ENCODE measurements at regions not wholly inside any gene's neighbourhood (a gene's known extent, or its start where the extent isn't known, plus 50 kb on each side); places are given as distances from the start of the nearest gene placed in this dataset.
A peak's percentile ranks its signal among the peaks of the same experiment; 100 is the strongest.

GRCh38 chr12:76173756-76174155, 89.3 kb upstream of the NAP1L1 start:
- no peak for DNase-seq
- no peaks in the 10 kb centered on the region for H3K9me3 ChIP-seq (ENCODE audit: control insufficient read depth, low read length)
- no peak overlapping the region for H3K27ac ChIP-seq (ENCODE audit: low read length, poor library complexity, severe bottlenecking)
- H3K36me3 ChIP-seq (ENCODE audit: control insufficient read depth in 1 of 2, insufficient read depth in 2 of 2, low read depth in 1 of 2, low read length in 2 of 2) = no peaks in the 10 kb centered on the region
- no peak overlapping the region for H3K4ac ChIP-seq (ENCODE audit: low read depth in 1 of 2, low read length in 2 of 2)
- no peak overlapping the region for H4K8ac ChIP-seq (ENCODE audit: low read length)
- H3K4me2 ChIP-seq (ENCODE audit: low read length, poor library complexity, severe bottlenecking) = no peak overlapping the region
- 100% methylated on average over 4 of the region's 5 CpGs for WGBS
- peaks cover 3% of the 10 kb centered on the region for H3K4me1 ChIP-seq (ENCODE audit: control insufficient read depth, insufficient read depth, low read depth, low read length)
- no peak overlapping the region for H3K14ac ChIP-seq (ENCODE audit: low read length in 2 of 2)
- H3K9ac ChIP-seq (ENCODE audit: low read length) = no peak overlapping the region
- H3K23ac ChIP-seq (ENCODE audit: low read length in 2 of 2) = no peak overlapping the region
- H2AK5ac ChIP-seq (ENCODE audit: low read length, severe bottlenecking) = no peak overlapping the region
- H2BK12ac ChIP-seq (ENCODE audit: low read length in 2 of 2) = no peak overlapping the region
- peaks cover 0 to 10% of the 10 kb centered on the region in 2 experiments for H3K27me3 ChIP-seq (ENCODE audit: control insufficient read depth in 1 of 2, insufficient read depth in 1 of 2, low read length in 2 of 2)
- no peak overlapping the region for H2BK120ac ChIP-seq (ENCODE audit: low read depth, low read length)
- H2AFZ ChIP-seq (ENCODE audit: low read depth, low read length) = no peak overlapping the region
- no peak overlapping the region for H2BK5ac ChIP-seq (ENCODE audit: low read depth, low read length, poor library complexity, severe bottlenecking)
- H2BK15ac ChIP-seq (ENCODE audit: low read depth, poor library complexity, severe bottlenecking) = no peak overlapping the region
- no peak overlapping the region for H3K4me3 ChIP-seq (ENCODE audit: insufficient read depth in 1 of 2, low read depth in 1 of 2, low read length in 2 of 2)
- no peak overlapping the region for H3K18ac ChIP-seq (ENCODE audit: low read depth in 1 of 2, low read length in 2 of 2)
- H4K91ac ChIP-seq (ENCODE audit: low read length) = no peak overlapping the region
- no peaks in the 10 kb centered on the region for H3K79me1 ChIP-seq (replicated peaks; ENCODE audit: low read length, poor library complexity, severe bottlenecking)

GRCh38 chr12:76158518-76159321, 74.2 kb upstream of the NAP1L1 start:
- no peak overlapping the region for H3K23ac ChIP-seq (ENCODE audit: low read length in 2 of 2)
- WGBS = 34% methylated on average over 8 of the region's 11 CpGs
- H3K4me3 ChIP-seq (ENCODE audit: insufficient read depth in 1 of 2, low read depth in 1 of 2, low read length in 2 of 2) = peak overlapping the region in 1 of 2 experiments; percentile 17
- no peaks in the 10 kb centered on the region for H3K9me3 ChIP-seq (ENCODE audit: control insufficient read depth, low read length)
- no peak overlapping the region for H3K4ac ChIP-seq (ENCODE audit: low read depth in 1 of 2, low read length in 2 of 2)
- no peaks in the 10 kb centered on the region for H3K27me3 ChIP-seq (ENCODE audit: control insufficient read depth in 1 of 2, insufficient read depth in 1 of 2, low read length in 2 of 2)
- no peak overlapping the region for H3K14ac ChIP-seq (ENCODE audit: low read length in 2 of 2)
- no peaks in the 10 kb centered on the region for H3K79me1 ChIP-seq (replicated peaks; ENCODE audit: low read length, poor library complexity, severe bottlenecking)
- H3K4me1 ChIP-seq (ENCODE audit: control insufficient read depth, insufficient read depth, low read depth, low read length) = no peaks in the 10 kb centered on the region
- H2BK120ac ChIP-seq (ENCODE audit: low read depth, low read length) = no peak overlapping the region
- no peak overlapping the region for H2BK5ac ChIP-seq (ENCODE audit: low read depth, low read length, poor library complexity, severe bottlenecking)
- peak overlapping the region; percentile 1 for H2AFZ ChIP-seq (ENCODE audit: low read depth, low read length)
- no peaks in the 10 kb centered on the region for H3K36me3 ChIP-seq (ENCODE audit: control insufficient read depth in 1 of 2, insufficient read depth in 2 of 2, low read depth in 1 of 2, low read length in 2 of 2)
- peak overlapping the region; percentile 6 to 18 for H3K18ac ChIP-seq (ENCODE audit: low read depth in 1 of 2, low read length in 2 of 2)
- H4K8ac ChIP-seq (ENCODE audit: low read length) = peak overlapping the region; percentile 60
- H3K4me2 ChIP-seq (ENCODE audit: low read length, poor library complexity, severe bottlenecking) = no peak overlapping the region
- DNase-seq = peak; percentile 94
- no peak overlapping the region for H2BK12ac ChIP-seq (ENCODE audit: low read length in 2 of 2)
- no peak overlapping the region for H3K27ac ChIP-seq (ENCODE audit: low read length, poor library complexity, severe bottlenecking)
- no peak overlapping the region for H2AK5ac ChIP-seq (ENCODE audit: low read length, severe bottlenecking)
- H3K9ac ChIP-seq (ENCODE audit: low read length) = peak overlapping the region; percentile 38
- H2BK15ac ChIP-seq (ENCODE audit: low read depth, poor library complexity, severe bottlenecking) = no peak overlapping the region
- no peak overlapping the region for H4K91ac ChIP-seq (ENCODE audit: low read length)

GRCh38 chr12:76156726-76157125, 72.2 kb upstream of the NAP1L1 start:
- Histone ChIP-seq H3K4me3 (ENCODE audit: insufficient read depth in 1 of 2, low read depth in 1 of 2, low read length in 2 of 2) (no peak overlapping the region), H2BK5ac (ENCODE audit: low read depth, low read length, poor library complexity, severe bottlenecking) (no peak overlapping the region), H3K27me3 (ENCODE audit: control insufficient read depth in 1 of 2, insufficient read depth in 1 of 2, low read length in 2 of 2) (no peaks in the 10 kb centered on the region), H4K91ac (ENCODE audit: low read length) (no peak overlapping the region), H3K23ac (ENCODE audit: low read length in 2 of 2) (no peak overlapping the region), H3K9me3 (ENCODE audit: control insufficient read depth, low read length) (no peaks in the 10 kb centered on the region), H4K8ac (ENCODE audit: low read length) (no peak overlapping the region), H2BK15ac (ENCODE audit: low read depth, poor library complexity, severe bottlenecking) (no peak overlapping the region), H3K18ac (ENCODE audit: low read depth in 1 of 2, low read length in 2 of 2) (no peak overlapping the region), H3K4me1 (ENCODE audit: control insufficient read depth, insufficient read depth, low read depth, low read length) (no peaks in the 10 kb centered on the region), H3K4ac (ENCODE audit: low read depth in 1 of 2, low read length in 2 of 2) (no peak overlapping the region), H2BK12ac (ENCODE audit: low read length in 2 of 2) (no peak overlapping the region), H3K36me3 (ENCODE audit: control insufficient read depth in 1 of 2, insufficient read depth in 2 of 2, low read depth in 1 of 2, low read length in 2 of 2) (no peaks in the 10 kb centered on the region), H3K79me1 (replicated peaks; ENCODE audit: low read length, poor library complexity, severe bottlenecking) (no peaks in the 10 kb centered on the region), H3K14ac (ENCODE audit: low read length in 2 of 2) (no peak overlapping the region), H3K9ac (ENCODE audit: low read length) (no peak overlapping the region), H3K27ac (ENCODE audit: low read length, poor library complexity, severe bottlenecking) (no peak overlapping the region), H3K4me2 (ENCODE audit: low read length, poor library complexity, severe bottlenecking) (peak overlapping the region; percentile 12), H2AK5ac (ENCODE audit: low read length, severe bottlenecking) (no peak overlapping the region), H2AFZ (ENCODE audit: low read depth, low read length) (no peak overlapping the region), H2BK120ac (ENCODE audit: low read depth, low read length) (no peak overlapping the region)
- DNase-seq = no peak

GRCh38 chr12:76156314-76156713, 71.8 kb upstream of the NAP1L1 start:
- no peaks in the 10 kb centered on the region for H3K36me3 ChIP-seq (ENCODE audit: control insufficient read depth in 1 of 2, insufficient read depth in 2 of 2, low read depth in 1 of 2, low read length in 2 of 2)
- no peak overlapping the region for H4K91ac ChIP-seq (ENCODE audit: low read length)
- 100% methylated on average over 1 of the region's 1 CpG for WGBS
- no peak overlapping the region for H3K9ac ChIP-seq (ENCODE audit: low read length)
- H2BK12ac ChIP-seq (ENCODE audit: low read length in 2 of 2) = no peak overlapping the region
- no peak overlapping the region for H2BK120ac ChIP-seq (ENCODE audit: low read depth, low read length)
- H3K18ac ChIP-seq (ENCODE audit: low read depth in 1 of 2, low read length in 2 of 2) = no peak overlapping the region
- H2AK5ac ChIP-seq (ENCODE audit: low read length, severe bottlenecking) = no peak overlapping the region
- H3K27ac ChIP-seq (ENCODE audit: low read length, poor library complexity, severe bottlenecking) = no peak overlapping the region
- no peaks in the 10 kb centered on the region for H3K9me3 ChIP-seq (ENCODE audit: control insufficient read depth, low read length)
- no peaks in the 10 kb centered on the region for H3K4me1 ChIP-seq (ENCODE audit: control insufficient read depth, insufficient read depth, low read depth, low read length)
- H2BK5ac ChIP-seq (ENCODE audit: low read depth, low read length, poor library complexity, severe bottlenecking) = no peak overlapping the region
- H3K4me2 ChIP-seq (ENCODE audit: low read length, poor library complexity, severe bottlenecking) = no peak overlapping the region
- no peak overlapping the region for H3K4ac ChIP-seq (ENCODE audit: low read depth in 1 of 2, low read length in 2 of 2)
- no peak overlapping the region for H3K14ac ChIP-seq (ENCODE audit: low read length in 2 of 2)
- no peaks in the 10 kb centered on the region for H3K27me3 ChIP-seq (ENCODE audit: control insufficient read depth in 1 of 2, insufficient read depth in 1 of 2, low read length in 2 of 2)
- no peak overlapping the region for H3K4me3 ChIP-seq (ENCODE audit: insufficient read depth in 1 of 2, low read depth in 1 of 2, low read length in 2 of 2)
- no peak overlapping the region for H2AFZ ChIP-seq (ENCODE audit: low read depth, low read length)
- no peak for DNase-seq
- no peak overlapping the region for H2BK15ac ChIP-seq (ENCODE audit: low read depth, poor library complexity, severe bottlenecking)
- H4K8ac ChIP-seq (ENCODE audit: low read length) = no peak overlapping the region
- H3K79me1 ChIP-seq (replicated peaks; ENCODE audit: low read length, poor library complexity, severe bottlenecking) = no peaks in the 10 kb centered on the region
- H3K23ac ChIP-seq (ENCODE audit: low read length in 2 of 2) = no peak overlapping the region

Data from mesenchymal stem cell (in vitro differentiated cells and primary cell).